ENCODE measurements at regions not wholly inside any gene's neighbourhood (a gene's known extent, or its start where the extent isn't known, plus 50 kb on each side); places are given as distances from the start of the nearest gene placed in this dataset.

DNA sequence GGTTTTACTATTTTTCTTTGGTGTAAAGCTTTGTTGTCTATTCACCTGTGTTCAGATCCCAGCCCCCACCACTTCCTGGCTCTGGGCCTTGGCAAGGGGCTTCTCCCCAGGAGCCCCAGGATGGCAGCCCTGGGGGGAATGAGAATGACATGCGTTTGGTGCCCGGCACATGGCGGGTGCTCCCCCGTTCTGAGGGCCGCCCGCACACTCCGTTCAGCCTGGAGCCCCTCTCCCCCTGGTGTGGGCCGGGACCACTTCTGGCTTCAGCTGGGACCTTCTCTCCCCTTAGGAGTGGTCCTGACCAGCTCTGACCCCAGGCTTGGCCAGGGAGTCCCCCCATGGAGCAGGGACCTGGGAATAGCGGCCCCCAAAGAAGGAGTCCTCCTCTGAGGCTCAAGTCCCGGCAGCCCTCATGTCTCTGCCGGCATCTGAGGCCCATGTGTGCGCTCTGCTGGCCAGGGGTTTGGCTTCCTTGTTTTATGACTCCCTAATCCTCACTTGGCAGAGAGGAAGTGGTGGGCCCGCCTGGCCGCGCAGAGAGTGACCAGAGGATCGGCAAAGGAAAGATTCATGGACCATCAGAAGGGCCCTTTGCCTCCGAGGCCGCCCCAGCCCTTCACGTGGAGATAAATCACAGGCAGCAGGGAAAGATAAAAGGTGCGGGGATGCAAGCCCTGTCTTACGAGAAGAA, 57.0 kb upstream of the LMX1B start:
- no peak for DNase-seq (ENCODE audit: low read depth)

DNA sequence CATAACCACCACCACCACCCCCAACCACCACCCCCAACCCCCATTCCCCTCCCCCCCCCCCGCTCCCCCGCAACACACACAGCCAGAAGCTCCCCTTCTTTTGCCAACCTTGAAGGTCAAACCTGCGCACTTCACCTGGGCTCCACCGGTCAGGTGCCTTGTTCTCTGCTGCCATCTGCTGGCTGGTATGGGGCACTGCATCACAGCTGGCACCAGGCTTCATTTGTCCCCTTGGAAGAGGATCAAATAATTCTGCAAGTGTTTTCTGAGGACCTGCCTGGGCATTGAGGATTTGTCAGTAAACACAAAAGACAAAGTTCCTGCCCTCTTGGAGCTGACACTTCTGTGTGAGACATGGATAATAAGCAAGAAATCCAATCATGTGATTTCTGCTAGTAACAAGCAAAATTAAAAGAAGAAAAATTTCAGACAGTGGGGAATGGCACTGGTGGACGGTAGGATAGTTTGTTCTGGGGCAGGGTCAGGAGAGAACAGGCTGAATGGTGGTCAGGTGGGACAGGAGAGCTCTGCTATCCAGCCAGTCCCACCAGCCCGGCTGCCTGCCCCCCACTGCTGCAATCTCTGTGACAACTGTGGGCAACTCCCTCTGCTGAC, 55.6 kb upstream of the LMX1B start:
- peak; percentile 14 for DNase-seq (ENCODE audit: low read depth)

DNA sequence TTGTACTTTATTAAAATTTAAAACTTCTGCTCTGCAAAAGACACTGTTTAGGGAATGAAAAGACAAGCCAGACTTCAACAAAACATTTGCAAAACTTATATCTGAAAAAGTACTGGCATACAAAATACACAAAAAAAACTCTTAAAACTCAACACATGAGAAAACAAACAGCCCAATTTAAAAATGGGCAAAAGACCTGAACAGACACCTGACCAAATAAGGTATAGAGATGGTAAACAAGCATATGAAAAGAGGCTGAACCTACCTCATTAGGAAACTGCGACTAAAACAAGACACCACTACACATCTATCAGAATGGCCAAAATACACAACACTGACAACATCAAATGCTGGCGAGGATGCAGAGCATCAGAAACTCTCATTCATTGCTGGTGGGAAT, 54.4 kb upstream of the LMX1B start:
- DNase-seq (ENCODE audit: low read depth), result no peak

DNA sequence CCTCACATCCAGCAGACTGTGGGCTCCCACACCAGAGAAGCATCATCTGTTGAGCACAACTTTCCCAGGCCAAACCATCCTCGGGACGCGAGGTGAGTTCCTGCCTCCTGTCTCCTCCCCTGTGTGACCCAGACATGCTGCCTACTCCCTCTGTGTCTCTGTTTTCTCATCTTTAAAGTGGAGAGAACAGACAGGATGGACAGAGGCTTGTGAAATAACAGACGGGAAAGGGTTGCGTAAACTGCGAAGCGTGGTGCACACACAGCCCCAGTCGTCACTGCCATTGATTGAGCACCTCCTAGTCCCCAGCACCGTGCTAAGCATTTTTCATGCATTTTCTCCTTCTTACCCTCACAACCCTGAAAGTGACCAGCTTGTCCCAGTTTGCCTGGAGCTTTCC, 52.1 kb upstream of the LMX1B start:
- DNase-seq (ENCODE audit: low read depth), result no peak

DNA sequence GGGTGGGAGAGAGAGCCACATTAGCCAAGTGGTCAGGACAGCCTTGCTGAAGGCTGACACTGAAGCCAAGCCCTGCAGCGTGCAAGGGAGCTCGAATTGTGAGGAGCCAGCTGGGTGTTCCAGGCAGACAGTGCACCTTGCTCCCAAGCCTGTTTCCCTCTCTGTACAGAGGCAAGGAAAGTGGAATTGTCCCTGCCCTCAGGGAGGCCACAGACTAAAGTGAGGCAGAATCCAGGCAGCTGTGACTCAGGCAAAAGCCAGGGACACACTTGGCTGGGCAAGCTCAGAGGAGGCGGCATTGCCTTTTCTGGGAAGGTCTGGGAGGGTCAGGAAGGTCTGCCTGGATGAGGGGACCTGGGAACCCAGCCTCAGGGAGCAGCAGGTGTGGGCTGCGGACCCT, 50.2 kb upstream of the LMX1B start:
- DNase-seq (ENCODE audit: low read depth), result no peak
